HG03469 (cell line): ENCODE measurements at regions not wholly inside any gene's neighbourhood (a gene's known extent, or its start where the extent isn't known, plus 50 kb on each side); places are given as distances from the start of the nearest gene placed in this dataset.
"Not testable (repeated sequence)": the region's sequence is repeated elsewhere in the genome, so short reads cannot be mapped to it uniquely, and the experiment has no call there.

Experiments used
- ATAC-seq: cut with Tn5 transposase; IDR thresholded peaks from one replicate; pipeline ENCODE4 v1.9.1; 2021; ENCODE audit warnings: mild to moderate bottlenecking, moderate library complexity, moderate number of reproducible peaks; ENCODE audit not compliant: unreplicated experiment

DNA sequence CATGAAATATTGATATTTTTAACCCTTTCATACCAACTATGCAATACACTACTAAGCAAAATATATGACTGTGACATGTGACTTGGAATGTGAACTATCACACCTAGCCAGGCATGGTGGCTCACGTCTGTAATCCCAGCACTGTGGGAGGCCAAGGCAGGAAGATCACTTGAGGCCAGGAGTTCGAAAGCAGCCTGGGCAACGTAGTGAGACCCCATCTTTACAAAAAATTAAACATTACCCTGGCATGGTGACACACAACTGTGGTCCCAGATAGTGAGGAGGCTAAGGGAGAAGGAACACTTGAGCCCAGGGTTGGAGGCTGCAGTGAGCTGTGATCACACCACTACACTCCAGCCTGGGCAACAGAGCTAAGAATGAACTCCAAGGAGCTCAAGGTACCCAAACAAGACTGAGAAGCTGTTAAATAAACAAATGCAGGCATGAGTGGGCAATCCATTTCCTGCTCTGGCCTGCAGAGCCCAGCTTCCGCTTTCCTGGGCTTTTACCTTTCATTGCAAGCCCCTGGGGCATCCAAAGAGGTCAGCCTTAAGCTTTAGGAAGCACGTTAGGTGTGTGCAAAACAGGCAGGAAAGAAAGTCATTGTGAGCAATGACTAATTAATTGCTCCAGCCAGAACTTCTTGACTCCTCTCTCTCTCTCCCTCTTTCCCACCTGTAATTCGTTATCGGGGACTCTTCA, 162.1 kb upstream of the FOXK1 start:
- ATAC-seq, result no peak

DNA sequence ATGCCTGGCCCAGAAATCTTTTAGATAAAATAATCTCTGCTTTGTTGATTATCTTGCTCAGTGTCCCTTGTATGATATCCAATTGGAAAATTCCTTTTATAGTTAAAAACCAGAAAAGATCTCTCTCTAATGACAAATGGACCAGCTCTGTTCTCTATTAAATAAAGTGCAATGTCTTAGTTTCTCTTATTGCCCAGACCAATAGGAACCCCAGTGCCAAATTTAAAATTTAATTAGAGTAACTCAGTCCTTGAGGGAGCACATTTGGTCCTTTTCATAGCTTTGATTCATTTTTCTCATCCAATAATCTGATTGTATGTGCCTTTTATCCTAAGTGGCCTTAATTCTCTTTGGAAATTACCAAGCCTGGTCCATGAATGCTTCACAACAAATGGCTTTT, 158.9 kb upstream of the FOXK1 start:
- ATAC-seq, result no peak

DNA sequence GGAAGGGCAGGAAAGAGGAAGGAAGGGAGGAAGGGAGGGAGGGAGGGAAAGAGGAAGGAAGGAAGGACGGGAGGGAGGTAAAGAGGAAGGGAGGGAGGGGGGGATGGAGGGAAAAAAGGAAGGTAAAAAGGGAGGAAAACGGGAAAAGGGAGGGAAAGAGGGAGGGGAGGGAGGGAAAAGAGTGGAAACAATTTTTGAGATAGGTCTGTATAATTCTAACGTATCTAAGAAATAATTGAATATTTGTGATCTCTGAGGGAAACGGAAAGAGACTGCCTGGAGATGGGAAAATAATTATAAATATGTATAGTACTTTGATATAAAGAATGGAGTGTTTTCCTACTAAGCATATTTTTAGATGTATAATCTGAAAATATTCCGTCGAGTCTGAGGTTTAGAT, 158.2 kb upstream of the FOXK1 start:
- no peak for ATAC-seq

DNA sequence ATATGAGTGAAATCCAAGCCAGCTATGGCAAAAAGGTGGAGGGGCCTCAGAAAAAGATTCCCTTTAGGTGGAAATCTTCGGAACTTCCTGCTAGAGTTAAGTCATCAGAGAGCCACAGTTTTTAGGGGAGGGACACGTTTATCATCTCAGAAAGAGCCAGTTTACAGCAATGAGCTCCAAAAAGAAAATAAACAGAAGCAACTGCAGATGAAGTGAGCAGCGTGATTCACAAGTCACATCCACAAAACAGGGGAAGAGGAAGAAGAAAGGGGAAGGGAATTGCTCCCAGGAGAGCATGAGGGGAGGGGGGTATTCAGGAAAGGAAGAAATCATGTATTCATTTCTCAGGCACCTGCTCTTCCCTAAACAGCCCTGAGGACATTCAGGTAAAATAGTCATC, 156.2 kb upstream of the FOXK1 start:
- no peak for ATAC-seq

DNA sequence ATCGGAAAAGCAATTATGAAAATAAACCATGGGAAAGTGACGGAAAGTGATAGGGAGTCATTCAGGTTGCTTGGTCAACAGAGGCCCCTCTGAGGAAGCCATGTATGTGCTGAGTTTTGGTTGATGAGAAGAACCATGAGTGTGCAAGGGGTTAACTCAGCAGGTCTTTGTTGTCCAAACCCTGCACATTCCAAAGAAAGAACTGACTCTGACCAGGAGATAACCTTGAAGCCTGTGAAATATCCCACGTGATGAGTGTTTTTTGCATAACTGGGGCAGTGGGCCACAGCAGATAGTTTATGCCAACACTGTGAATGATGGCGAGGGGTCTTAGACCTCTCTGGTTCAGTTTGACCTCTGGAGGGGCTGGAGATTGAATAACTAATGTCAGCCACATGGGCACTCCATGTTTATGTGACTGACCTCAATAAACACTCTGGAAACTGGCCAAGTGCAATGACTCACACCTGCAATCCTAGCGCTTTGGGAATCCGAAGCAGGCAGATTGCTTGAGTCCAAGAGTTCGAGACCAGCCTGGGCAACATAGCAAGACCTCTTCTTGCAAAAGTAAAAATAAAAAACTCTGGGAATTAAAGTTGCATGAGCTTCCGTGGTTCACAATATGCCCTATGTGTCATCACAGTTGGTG, 154.0 kb upstream of the FOXK1 start:
- ATAC-seq, result no peak

DNA sequence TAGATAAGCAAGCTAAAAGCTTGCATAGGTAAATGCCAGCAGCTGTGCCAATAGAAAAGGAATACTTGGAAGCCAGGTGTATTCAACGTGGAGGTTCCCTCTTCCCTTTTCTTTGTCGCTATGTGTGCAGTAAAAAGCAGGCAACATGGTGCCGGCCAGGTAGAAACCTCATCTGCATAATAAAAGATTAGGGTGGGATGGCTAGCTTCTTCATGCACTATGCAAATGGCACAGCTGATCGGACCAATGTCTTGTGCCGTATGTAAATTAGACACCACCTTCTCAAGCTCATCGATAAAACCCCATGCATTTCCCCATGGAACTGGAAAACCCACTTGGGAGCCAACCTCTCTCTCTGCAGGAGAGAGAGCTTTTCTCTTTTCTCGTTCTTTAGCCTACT, 150.9 kb upstream of the FOXK1 start:
- ATAC-seq, result no peak

DNA sequence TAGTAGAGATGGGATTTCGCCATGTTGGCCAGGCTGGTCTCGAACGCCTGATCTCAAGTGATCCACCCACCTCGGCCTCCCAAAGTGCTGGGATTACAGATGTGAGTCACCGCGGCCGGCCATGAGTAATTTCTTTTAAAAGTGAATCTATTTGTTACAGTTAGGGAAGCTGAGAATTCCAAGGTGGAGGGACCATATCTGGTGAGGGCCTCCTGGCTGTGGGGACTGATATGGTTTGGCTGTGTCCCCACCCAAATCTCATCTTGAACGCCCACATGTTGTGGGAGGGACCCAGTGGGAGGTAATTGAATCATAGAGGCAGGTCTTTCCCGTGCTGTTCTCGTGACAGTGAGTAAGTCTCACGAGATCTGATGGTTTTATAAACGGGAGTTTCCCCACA, 148.8 kb upstream of the FOXK1 start:
- ATAC-seq, result not testable (repeated sequence)

DNA sequence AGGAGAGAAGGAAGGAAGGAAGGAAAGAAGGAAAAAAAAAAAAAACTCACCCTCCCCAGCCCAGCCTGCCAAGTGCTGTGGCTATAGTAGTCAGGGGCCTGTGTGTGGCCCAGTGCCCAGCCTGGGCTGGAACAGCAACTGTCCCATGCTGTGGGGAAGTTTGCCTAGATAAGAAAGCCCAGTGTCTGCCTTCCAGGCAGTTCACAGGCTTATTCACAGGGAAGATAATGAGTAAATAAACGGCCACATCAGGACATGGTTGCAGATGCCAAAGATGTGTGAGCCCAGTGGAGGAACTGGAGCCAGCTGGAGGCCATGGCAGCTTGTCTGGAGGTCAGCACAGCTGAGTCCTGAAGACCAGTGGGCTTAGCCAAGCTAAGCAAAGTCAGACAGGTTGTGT, 132.4 kb upstream of the FOXK1 start:
- ATAC-seq, result no peak

DNA sequence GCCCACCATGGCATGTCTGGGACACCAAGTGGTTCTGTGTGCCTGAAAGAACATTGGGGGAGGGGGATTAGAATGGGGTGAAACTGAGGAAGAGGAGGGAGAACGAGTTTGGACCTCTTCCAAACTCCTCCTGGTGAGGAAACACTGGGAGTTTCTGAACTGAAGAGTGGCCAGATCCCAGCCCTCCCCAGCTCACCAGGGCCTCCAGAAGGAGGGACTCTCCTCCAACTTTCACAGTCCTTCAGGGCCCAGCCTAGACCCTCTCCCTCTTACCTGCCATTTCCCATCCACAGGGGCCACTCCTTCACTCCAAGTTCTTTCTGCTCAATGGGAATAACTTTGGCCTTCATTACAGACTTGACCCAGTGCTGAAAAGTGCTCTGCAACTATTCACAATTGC, 132.0 kb upstream of the FOXK1 start:
- ATAC-seq, result no peak

DNA sequence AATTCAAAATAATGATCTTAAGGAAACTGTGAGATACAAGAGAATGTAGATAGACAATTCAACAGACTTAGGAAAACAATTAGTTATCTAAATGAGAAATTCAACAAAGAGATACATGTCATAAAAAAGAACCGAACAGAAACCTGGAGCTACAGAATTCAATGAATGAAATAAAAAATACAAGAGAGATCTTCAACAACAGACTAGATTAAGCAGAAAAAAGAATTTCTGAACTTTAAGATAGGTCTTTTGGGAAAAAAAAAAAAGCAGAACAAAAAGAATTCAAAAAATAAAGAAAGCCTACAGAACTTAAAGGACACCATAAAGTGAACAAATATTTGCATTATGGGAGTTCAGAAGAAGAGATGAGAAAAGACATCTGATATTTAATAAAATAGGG, 129.1 kb upstream of the FOXK1 start:
- no peak for ATAC-seq

DNA sequence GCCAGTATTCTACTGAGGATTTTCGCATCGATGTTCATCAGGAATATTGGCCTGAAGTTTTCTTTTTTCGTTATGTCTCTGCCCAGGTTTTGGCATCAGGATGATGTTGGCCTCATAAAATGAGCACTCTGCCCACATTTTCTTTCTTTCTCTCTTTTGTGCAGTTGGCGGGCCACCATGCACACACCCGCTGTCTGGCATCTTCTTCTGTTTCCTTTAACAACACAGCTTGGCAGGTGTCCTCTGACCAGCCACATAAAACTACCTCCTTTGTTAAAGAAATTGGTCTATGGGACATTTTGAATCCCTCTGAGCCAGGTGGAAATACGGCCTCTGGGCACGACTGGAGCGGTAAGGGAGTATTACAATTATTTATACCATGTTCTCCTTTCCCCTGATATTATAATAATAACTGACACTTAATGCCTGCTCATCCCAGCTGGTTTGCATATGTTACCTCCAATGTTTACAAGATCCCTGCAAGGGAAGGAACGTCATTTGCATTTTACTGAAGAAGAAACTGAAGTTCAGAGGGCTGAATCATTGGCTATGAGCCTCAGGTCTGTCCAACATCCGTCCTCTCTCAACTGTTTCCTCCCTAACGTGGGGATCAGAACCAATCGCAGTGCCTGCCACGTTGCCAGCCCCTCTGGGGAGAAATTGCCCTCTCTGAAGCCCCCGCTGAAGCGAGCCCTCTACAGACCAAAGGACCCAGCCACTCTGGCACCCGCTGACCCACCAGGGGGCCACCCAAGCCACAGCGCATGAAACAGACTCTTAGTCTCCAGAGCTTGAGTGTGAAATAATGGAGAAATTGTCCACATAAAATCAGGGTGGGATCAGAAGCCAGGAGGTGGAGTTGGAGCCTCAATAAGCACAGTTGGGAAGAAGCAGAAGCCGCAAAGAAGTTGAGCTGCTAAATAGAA, 125.0 kb upstream of the FOXK1 start:
- ATAC-seq, result no peak

DNA sequence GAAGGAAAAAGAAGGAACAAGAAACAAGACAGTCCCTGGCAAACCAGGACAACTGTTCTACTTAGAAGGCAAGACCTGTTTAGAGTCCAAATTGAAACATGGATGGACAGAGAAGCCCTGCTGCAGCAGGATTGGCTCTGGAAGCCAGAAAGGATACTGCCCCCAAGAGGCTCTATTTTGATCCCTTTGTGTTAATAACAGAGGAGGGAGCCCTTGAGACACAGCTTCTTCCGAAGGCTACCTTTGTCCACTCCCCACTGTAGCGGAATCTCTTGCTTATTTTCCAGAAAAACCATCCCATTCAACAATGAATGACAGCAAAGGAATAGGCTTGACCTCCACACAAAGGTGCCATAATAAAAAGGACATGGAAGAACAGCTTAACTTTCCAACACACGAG, 120.3 kb upstream of the FOXK1 start:
- ATAC-seq, result no peak

DNA sequence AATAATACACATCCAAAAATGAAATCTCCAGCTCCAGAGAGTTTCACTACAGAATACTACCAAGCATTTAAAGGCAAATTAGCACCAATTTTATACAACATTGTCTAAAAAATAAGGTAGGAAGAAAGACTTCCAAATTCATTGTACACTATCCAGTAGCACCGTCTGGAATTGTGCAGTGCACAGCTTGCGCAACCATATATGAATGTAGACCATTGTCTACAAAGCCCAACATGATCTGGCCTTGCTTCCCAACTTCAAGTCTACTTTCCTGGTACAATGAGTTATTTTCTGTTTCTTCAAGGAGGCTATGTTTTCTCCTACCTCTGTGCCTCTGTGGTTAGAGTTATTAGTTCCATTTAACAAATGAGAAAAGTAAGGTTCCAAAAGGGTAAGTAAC, 115.4 kb upstream of the FOXK1 start:
- ATAC-seq, result no peak

DNA sequence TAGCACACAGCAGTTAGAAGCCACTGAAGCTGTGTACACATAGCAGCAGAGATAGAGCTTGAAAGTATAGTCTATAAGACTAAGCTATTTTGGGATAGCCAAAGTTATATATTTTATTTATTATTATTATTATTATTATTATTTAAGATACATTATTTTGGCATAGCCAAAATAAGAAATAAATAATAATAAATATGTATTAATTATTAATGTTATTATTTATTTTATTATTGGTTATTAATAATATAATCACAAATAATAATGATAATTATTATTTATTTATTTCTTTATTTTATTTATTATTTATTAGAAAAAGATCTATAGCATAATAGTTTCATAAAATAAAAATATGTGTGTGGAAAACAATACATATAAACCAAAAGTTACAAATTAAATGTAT, 107.2 kb upstream of the FOXK1 start:
- ATAC-seq, result no peak

DNA sequence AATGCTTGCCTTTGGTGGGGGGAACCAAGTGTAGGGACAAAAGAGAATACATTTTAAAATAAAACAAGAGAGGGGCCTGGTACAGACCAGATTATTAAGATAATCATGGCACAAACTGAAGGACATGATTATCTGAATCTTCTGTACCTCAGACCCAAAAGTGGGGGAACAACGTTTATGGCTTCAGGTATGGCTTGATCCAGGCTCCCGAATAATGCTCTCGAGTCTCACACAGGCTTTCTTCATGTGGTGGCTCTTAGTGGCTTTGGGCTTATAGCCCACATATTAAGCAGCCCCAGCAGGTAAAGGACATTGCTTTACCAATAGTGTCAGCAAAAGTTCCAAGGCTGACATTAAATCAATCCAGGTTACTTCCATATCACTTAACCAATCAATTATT, 106.8 kb upstream of the FOXK1 start:
- no peak for ATAC-seq

DNA sequence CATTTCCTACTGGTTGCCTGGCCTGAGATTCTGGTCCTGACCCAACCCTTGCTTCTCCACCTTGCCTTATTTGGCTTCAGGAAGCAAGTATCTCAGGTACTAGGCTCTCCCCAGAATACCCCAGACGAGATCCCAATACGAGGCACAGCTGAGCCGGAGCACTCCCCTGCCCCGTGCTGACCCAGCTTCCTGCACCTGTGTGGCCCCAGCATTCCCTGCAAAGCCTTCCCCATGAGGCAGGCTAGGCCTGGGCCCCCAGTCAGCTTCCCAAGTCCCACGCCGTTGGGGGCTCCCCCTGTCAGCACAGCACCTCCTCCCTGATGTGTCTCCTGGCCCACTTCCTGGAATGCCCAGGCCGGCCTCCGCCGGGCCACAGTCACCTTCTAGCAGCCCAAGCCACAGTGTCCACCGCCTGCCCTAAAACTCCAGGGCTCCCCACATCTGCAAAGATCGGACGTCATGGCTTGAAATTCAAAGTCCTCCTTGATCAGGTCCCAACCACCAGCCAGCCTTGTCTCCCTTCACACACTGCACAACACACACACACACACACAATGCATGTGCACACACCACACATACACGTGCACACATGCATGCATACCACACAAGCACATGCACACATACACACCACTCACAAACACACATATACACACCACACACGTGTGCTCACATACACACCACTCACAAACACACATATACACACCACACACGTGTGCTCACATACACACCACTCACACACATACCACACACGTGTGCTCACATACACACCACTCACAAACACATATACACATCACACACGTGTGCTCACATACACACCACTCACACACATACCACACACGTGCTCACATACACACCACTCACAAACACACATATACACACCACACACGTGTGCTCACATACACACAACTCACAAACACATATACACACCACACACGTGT, 78.9 kb upstream of the FOXK1 start:
- no peak for ATAC-seq

DNA sequence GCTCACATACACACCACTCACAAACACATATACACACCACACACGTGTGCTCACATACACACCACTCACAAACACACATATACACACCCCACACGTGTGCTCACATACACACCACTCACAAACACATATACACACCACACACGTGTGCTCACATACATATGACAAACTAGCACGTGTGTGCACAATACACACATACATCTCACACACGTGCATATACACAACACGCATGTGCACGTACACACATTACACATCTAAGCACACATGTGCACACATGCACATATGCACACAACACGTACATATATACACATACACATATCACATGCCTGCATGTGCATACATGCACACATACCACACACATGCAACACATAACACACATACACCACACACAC, 78.3 kb upstream of the FOXK1 start:
- no peak for ATAC-seq

DNA sequence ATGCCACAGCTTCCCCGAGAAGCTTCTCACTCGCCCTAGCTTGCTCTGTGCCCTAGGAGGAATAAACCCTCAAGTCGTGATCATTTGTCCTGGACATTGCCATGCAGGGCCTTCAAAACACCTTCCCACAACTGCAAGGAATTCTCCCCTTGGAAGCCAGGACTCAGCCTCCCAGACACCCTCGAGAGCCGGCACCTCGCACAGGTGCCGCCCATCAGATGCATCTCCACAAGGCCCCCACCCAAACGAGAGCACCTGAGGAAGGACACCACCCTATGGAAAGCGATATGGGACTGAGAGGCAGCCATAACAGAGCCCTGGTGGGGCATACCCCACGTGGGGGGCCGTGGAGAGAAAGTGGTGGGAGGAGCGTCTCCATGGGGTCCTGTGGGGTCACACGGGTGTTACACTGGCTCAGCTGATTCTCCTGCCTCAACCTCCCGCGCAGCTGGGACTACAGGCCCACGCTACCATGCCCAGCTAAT, 77.6 kb upstream of the FOXK1 start:
- no peak for ATAC-seq

DNA sequence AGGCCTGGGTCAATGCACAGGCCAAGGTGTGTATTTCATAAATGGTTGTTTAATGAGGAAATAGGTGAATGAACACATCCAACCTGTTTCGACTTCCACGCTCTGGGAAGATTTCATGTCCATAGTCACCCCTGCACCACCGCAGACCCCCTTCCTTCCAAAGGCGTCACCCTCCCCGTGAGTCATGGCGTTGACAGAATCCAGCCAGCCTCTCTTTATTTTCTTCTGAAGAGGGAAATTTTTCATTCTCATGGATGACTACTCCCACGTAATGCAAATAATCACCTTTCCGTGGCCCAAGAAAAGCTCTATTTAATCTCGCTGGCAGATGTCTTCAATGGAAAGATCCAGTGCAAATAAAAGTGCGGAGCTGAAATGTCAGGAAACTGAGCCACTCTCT, 75.3 kb upstream of the FOXK1 start:
- no peak for ATAC-seq

DNA sequence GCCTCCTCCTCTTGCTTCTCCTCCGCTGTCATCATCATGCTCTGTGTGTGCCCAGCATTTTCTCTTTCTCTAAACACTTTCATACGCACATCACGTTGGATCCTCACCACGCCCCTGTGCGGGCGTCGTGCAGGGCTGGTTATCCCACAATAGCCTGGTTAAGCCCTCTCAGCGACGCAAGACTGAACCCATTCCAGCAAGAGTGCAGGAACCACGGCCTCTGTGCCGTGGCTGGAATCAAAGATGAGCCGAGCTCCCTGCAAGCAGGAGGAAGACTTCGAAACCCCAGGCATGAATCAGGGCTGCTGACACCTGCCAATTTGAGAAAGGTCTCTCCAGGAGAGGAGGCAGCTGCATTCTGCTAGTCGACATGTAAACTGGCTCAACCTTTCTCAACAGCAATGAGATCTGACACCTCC, 74.8 kb upstream of the FOXK1 start:
- ATAC-seq, result no peak

DNA sequence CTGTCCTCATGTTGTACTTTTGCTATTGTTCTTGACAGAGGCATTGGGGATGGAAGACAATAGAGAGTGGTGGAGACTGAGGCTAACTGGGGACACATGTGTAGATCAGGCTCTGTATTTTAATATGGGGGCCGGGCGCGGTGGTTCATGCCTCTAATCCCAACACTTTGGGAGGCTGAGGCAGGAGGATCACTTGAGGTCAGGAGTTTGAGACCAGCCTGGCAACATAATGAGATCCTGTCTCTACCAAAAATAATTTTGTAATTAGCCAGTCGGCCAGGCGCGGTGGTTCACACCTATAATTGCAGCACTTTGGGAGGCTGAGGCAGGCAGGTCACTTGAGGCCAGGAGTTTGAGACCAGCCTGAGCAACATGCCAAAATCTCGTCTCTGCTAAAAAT, 72.5 kb upstream of the FOXK1 start:
- ATAC-seq, result not testable (repeated sequence)
